Liver (tissue), 8 donors: ENCODE measurements at regions not wholly inside any gene's neighbourhood (a gene's known extent, or its start where the extent isn't known, plus 50 kb on each side); places are given as distances from the start of the nearest gene placed in this dataset.

Experiments
- DNase-seq: peaks from one replicate; pipeline ENCODE4 v3.0.0-alpha.2; 2017; ENCODE audit warnings: low spot score
- H3K27ac ChIP-seq, 2 donors: one replicate each; pipeline ENCODE4 v1.7.0; 2013; ENCODE audit warnings: inconsistent platforms in 2 of 2, low read length in 2 of 2, control low read depth in 1 of 2, low read depth in 1 of 2, mild to moderate bottlenecking in 1 of 2
- H3K27me3 ChIP-seq, 4 donors: one replicate each; pipeline versions ENCODE4 v1.6.1 to v1.7.0; 2013; ENCODE audit warnings: low read length in 3 of 4, inconsistent platforms in 1 of 4, mild to moderate bottlenecking in 1 of 4, moderate library complexity in 1 of 4; ENCODE audit not compliant: control insufficient read depth in 4 of 4, insufficient read depth in 4 of 4
- H3K36me3 ChIP-seq, 4 donors: one replicate each; pipeline versions ENCODE4 v1.6.1 to v1.7.0; 2013; ENCODE audit warnings: low read length in 3 of 4, mild to moderate bottlenecking in 3 of 4, low read depth in 1 of 4, moderate library complexity in 1 of 4; ENCODE audit not compliant: control insufficient read depth in 4 of 4, insufficient read depth in 3 of 4
- H3K4me1 ChIP-seq, 4 donors: one replicate each; pipeline versions ENCODE4 v1.6.1 to v1.7.0; 2013; ENCODE audit warnings: low read length in 3 of 4, mild to moderate bottlenecking in 3 of 4, moderate library complexity in 1 of 4; ENCODE audit not compliant: control insufficient read depth in 4 of 4, insufficient read depth in 4 of 4
- H3K4me3 ChIP-seq, 3 donors: one replicate each; pipeline versions ENCODE4 v1.6.1 to v1.7.0; 2013; ENCODE audit warnings: low read length in 3 of 3, control low read depth in 1 of 3, low read depth in 1 of 3, mild to moderate bottlenecking in 1 of 3
- H3K9ac ChIP-seq, 2 donors: one replicate each; pipeline ENCODE4 v1.7.0; 2013; ENCODE audit warnings: low read length in 2 of 2, mild to moderate bottlenecking in 2 of 2, moderate library complexity in 2 of 2, control low read depth in 1 of 2, low read depth in 1 of 2
- H3K9me3 ChIP-seq, 4 donors: one replicate each; pipeline versions ENCODE4 v1.6.1 to v1.7.0; 2013; ENCODE audit warnings: low read length in 3 of 4; ENCODE audit not compliant: control insufficient read depth in 4 of 4
- ATF3 ChIP-seq: IDR thresholded peaks from 2 replicates; pipeline ENCODE4 v1.6.1; 2016; ENCODE audit warnings: antibody characterized with exemption
- CTCF ChIP-seq: fragments of 150-350 bp; IDR thresholded peaks from 2 replicates; pipeline ENCODE4 v1.5.1; 2017; ENCODE audit warnings: improper control_type of control experiment, low read depth, low read length; ENCODE audit not compliant: missing input control
- EGR1 ChIP-seq, 2 donors: IDR thresholded peaks; 2 replicates each; pipeline ENCODE4 v1.6.1; 2016 to 2018; ENCODE audit warnings: antibody characterized with exemption in 2 of 2, low read depth in 2 of 2
- FOXA1 ChIP-seq: IDR thresholded peaks from 2 replicates; pipeline ENCODE4 v1.6.1; 2016; ENCODE audit warnings: antibody characterized with exemption
- GABPA ChIP-seq, 2 donors: IDR thresholded peaks in 1 of 2; conservative IDR thresholded peaks in 1 of 2; 2 replicates each; pipeline ENCODE4 v1.6.1; 2016; ENCODE audit warnings: antibody characterized with exemption in 2 of 2, mild to moderate bottlenecking in 1 of 2, moderate library complexity in 1 of 2
- HNF4G ChIP-seq: IDR thresholded peaks from 2 replicates; pipeline ENCODE4 v1.6.1; 2016; ENCODE audit warnings: antibody characterized with exemption
- JUND ChIP-seq, 2 donors: IDR thresholded peaks; 2 replicates each; pipeline ENCODE4 v1.6.1; 2016; ENCODE audit warnings: antibody characterized with exemption in 2 of 2
- MAX ChIP-seq: IDR thresholded peaks from 2 replicates; pipeline ENCODE4 v1.6.1; 2016; ENCODE audit warnings: antibody characterized with exemption
- NR2F2 ChIP-seq: IDR thresholded peaks from 2 replicates; pipeline ENCODE4 v1.6.1; 2016; ENCODE audit warnings: antibody characterized with exemption
- RXRA ChIP-seq, 2 donors: IDR thresholded peaks; 2 replicates each; pipeline ENCODE4 v1.6.1; 2017 to 2018; ENCODE audit warnings: antibody characterized with exemption in 2 of 2, mild to moderate bottlenecking in 1 of 2
- SP1 ChIP-seq: IDR thresholded peaks from 2 replicates; pipeline ENCODE4 v1.6.1; 2018; ENCODE audit warnings: antibody characterized with exemption, mild to moderate bottlenecking
- TAF1 ChIP-seq: conservative IDR thresholded peaks from 2 replicates; pipeline ENCODE4 v1.6.1; 2016; ENCODE audit warnings: antibody characterized with exemption, mild to moderate bottlenecking
- YY1 ChIP-seq: IDR thresholded peaks from 2 replicates; pipeline ENCODE4 v1.6.1; 2016; ENCODE audit warnings: antibody characterized with exemption, mild to moderate bottlenecking
- ZBTB33 ChIP-seq: IDR thresholded peaks from 2 replicates; pipeline ENCODE4 v1.6.1; 2016; ENCODE audit warnings: antibody characterized with exemption
- WGBS: extraction: QIAGEN DNeasy Blood & Tissue Kit; methylation state at CpG from one replicate; pipeline ENCODE4 v1.1.7; 2013; 5-methylcytosine and 5-hydroxymethylcytosine counted together
- donor health status: healthy.
- donor health status: healthy.
- donor health status: healthy.
- donor health status: healthy.
- donor health status: healthy.

GRCh38 chr4:56112377-56112776 lies 163.6 kb downstream of the CEP135 start:
- TF ChIP-seq CTCF (no peak), YY1 (no peak), HNF4G (no peak), TAF1 (no peak), GABPA (IDR thresholded peaks at IDR 0.05 in 1 of 2, conservative IDR thresholded peaks at IDR 0.05 in 1 of 2) (no peak), RXRA (IDR thresholded peaks at IDR 0.05) (no peak), ATF3 (no peak), JUND (IDR thresholded peaks at IDR 0.05) (no peak)
- H3K9me3 ChIP-seq, result no peaks in the 10 kb centered on the region
- H3K27ac ChIP-seq, result no peak overlapping the region
- no peak overlapping the region for H3K4me3 ChIP-seq
- H3K27me3 ChIP-seq, result no peaks in the 10 kb centered on the region
- no peaks in the 10 kb centered on the region for H3K4me1 ChIP-seq
- DNase-seq, result no peak
- WGBS, result 91% methylated on average over 4 of the region's 4 CpGs
- H3K9ac ChIP-seq, result no peak overlapping the region
- no peaks in the 10 kb centered on the region for H3K36me3 ChIP-seq

- H3K27me3 ChIP-seq, result no peaks in the 10 kb centered on the region
- no peaks in the 10 kb centered on the region for H3K4me1 ChIP-seq
- H3K4me3 ChIP-seq, result no peak overlapping the region
- H3K9ac ChIP-seq, result no peak overlapping the region
- no peak for DNase-seq
- TF ChIP-seq GABPA (IDR thresholded peaks at IDR 0.05 in 1 of 2, conservative IDR thresholded peaks at IDR 0.05 in 1 of 2) (no peak), CTCF (no peak), JUND (IDR thresholded peaks at IDR 0.05) (no peak), SP1 (no peak), EGR1 (IDR thresholded peaks at IDR 0.05; ENCODE audit: low read depth in 2 of 2) (no peak), ZBTB33 (no peak), YY1 (no peak), NR2F2 (no peak), TAF1 (no peak), MAX (no peak), FOXA1 (no peak), RXRA (IDR thresholded peaks at IDR 0.05) (no peak)
- H3K27ac ChIP-seq, result no peak overlapping the region
- no peaks in the 10 kb centered on the region for H3K36me3 ChIP-seq
- peaks cover 0 to 2% (median 0%) of the 10 kb centered on the region in 4 donors for H3K9me3 ChIP-seq
- 70% methylated on average over 11 of the region's 11 CpGs for WGBS
These were observed 157.7 kb downstream of the CEP135 start for GRCh38 chr4:56106180-56107147.
